WERI-Rb-1 (cell line): ENCODE measurements at regions not wholly inside any gene's neighbourhood (a gene's known extent, or its start where the extent isn't known, plus 50 kb on each side); places are given as distances from the start of the nearest gene placed in this dataset.

ENCODE experiments used
- DNase-seq: peaks from one replicate; pipeline ENCODE4 v3.0.0-alpha.2; 2020
- H3K27ac ChIP-seq: fragments of 250-450 bp; sonication (Bioruptor Pico); 2 replicates; pipeline ENCODE4 v1.5.1; 2020; ENCODE audit warnings: mild to moderate bottlenecking, moderate library complexity
- H3K27me3 ChIP-seq: fragments of 250-450 bp; sonication (Bioruptor Pico); 2 replicates; pipeline ENCODE4 v1.5.1; 2021; ENCODE audit warnings: mild to moderate bottlenecking, low read depth, moderate library complexity; ENCODE audit not compliant: insufficient read depth, severe bottlenecking
- H3K36me3 ChIP-seq: fragments of 250-450 bp; sonication (Bioruptor Pico); 2 replicates; pipeline ENCODE4 v1.5.1; 2020; ENCODE audit warnings: mild to moderate bottlenecking, moderate library complexity
- H3K4me3 ChIP-seq: 2 replicates; pipeline ENCODE4 v1.5.1; 2011; ENCODE audit warnings: low read depth, mild to moderate bottlenecking, control low read depth, low read length
- H3K9me3 ChIP-seq: fragments of 250-450 bp; sonication (Bioruptor Pico); 2 replicates; pipeline ENCODE4 v1.5.1; 2021; ENCODE audit warnings: mild to moderate bottlenecking, moderate library complexity; ENCODE audit not compliant: severe bottlenecking
- TF ChIP-seq, protein P1 (sequence below): IDR thresholded peaks from 2 replicates; pipeline ENCODE4 v1.5.1; 2011; ENCODE audit warnings: low read depth, mild to moderate bottlenecking, control low read depth, inconsistent platforms, low read length

DNA sequence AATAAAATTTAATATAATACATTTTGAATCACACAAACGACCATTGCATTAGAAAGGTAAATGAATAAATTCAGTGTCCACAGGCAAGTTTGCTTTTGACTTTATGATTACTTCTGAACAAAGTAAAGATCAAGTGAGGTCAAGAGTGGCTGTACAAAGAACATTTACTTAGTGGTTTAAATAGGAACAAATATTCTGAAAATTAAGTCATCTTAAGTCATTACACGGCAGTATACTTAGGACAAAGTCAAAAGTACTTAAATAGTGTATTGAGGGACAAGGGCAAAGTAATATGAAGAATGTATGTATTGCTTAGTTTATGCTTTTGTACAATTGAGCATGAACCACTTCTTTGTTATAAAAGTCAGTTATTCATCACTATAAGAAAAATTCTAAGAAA, 1511.2 kb upstream of the CDH9 start:
- Histone ChIP-seq H3K36me3 (no peaks in the 10 kb centered on the region), H3K27ac (no peak overlapping the region), H3K4me3 (no peak overlapping the region), H3K9me3 (peaks cover 4% of the 10 kb centered on the region), H3K27me3 (no peaks in the 10 kb centered on the region)
- no peak for DNase-seq
- TF ChIP-seq, protein P1, sequence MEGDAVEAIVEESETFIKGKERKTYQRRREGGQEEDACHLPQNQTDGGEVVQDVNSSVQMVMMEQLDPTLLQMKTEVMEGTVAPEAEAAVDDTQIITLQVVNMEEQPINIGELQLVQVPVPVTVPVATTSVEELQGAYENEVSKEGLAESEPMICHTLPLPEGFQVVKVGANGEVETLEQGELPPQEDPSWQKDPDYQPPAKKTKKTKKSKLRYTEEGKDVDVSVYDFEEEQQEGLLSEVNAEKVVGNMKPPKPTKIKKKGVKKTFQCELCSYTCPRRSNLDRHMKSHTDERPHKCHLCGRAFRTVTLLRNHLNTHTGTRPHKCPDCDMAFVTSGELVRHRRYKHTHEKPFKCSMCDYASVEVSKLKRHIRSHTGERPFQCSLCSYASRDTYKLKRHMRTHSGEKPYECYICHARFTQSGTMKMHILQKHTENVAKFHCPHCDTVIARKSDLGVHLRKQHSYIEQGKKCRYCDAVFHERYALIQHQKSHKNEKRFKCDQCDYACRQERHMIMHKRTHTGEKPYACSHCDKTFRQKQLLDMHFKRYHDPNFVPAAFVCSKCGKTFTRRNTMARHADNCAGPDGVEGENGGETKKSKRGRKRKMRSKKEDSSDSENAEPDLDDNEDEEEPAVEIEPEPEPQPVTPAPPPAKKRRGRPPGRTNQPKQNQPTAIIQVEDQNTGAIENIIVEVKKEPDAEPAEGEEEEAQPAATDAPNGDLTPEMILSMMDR: no peak

DNA sequence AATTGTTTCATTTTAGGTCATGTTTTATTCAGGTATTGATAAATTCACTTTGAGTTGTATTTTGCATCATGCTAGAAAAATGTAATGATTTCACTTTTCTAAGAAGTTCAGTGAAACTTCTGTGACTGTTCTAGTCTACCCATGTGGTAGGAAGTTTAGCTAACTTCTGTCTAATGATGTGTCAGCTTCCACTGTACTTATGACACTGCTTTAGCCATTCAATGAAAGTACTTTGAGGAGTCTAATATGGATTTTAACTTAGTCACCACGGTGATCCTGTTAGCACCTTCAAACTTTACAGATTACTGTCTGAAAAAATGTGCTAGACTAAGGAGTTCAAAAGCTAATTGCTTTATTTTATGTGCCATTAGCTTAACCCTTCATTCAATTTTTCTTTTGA, 1510.5 kb upstream of the CDH9 start:
- H3K9me3 ChIP-seq: peaks cover 4% of the 10 kb centered on the region
- DNase-seq: no peak
- no peak overlapping the region for H3K4me3 ChIP-seq
- no peak overlapping the region for H3K27ac ChIP-seq
- TF ChIP-seq, protein P1: no peak
- no peaks in the 10 kb centered on the region for H3K27me3 ChIP-seq
- H3K36me3 ChIP-seq: no peaks in the 10 kb centered on the region

DNA sequence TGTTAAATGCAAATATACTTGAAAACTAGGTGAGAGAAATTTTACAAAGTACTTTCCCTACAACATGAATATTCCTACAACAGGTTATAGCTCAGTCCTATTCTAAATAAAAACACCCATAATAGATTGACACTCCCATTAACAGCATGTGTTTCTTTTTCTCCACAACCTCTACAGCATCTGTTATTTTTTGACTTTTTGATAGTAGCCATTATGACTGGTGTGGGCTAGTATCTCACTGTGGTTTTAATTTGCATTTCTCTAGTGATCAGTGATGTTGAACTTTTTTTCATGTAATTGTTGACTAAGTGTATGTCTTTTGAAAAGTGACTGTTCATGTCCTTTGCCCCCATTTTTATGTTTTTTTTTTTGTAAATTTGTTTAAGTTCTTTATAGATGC, 1506.1 kb upstream of the CDH9 start:
- Histone ChIP-seq H3K9me3 (no peaks in the 10 kb centered on the region), H3K4me3 (no peak overlapping the region), H3K27me3 (no peaks in the 10 kb centered on the region), H3K27ac (no peak overlapping the region), H3K36me3 (no peaks in the 10 kb centered on the region)
- no peak for DNase-seq
- TF ChIP-seq, protein P1: no peak

DNA sequence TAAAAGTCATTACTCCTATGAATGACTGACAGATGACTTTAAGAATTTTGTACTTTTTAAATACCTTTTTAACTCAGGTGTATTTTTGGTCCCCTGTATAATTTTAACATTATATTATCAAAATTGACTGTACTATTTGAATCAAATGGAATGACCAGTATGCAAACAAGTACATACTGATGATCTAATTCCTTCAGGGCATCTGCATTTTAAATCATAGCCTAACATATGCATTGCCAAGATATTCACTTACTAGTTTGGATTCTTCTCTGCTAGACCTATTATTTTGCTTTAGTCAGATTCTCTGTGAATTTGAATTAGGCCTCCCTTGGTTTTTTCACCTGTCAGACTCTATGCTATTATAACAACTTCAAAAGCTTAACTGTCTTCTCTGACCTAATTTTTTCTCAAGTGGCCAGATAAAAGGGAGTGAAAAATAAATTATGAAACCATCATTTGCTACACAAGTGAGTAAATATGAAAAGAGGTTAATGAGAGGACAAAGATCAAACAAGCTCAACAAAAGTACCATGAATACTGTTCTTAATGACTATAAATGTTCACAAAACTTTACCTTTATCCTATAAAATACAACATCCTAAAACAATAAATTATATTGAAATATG, 1505.2 kb upstream of the CDH9 start:
- no peaks in the 10 kb centered on the region for H3K27me3 ChIP-seq
- H3K36me3 ChIP-seq: no peaks in the 10 kb centered on the region
- TF ChIP-seq, protein P1: no peak
- H3K4me3 ChIP-seq: no peak overlapping the region
- H3K27ac ChIP-seq: no peak overlapping the region
- no peak for DNase-seq
- H3K9me3 ChIP-seq: no peaks in the 10 kb centered on the region

DNA sequence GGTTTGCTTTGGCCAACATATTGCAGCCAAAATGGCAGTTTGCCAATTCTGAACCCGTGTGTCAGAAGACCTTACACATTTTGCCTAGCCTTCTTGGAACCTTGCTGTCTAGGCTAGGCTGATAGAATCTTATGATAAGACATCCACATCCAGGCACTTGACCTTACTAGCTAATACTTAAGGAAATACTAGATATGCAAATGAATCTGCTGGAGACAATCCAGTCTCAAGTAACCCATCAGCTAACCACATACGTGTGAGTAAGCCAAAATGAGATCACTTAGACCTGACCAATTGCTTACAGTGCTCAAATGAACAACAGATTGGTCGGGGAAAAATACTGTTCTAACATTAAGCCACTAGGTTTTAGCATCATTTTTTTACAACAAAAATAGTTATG, 1504.6 kb upstream of the CDH9 start:
- Histone ChIP-seq H3K27ac (no peak overlapping the region), H3K4me3 (no peak overlapping the region), H3K27me3 (no peaks in the 10 kb centered on the region), H3K9me3 (no peaks in the 10 kb centered on the region), H3K36me3 (no peaks in the 10 kb centered on the region)
- TF ChIP-seq, protein P1: no peak
- no peak for DNase-seq
